ENCODE measurements at regions not wholly inside any gene's neighbourhood (a gene's known extent, or its start where the extent isn't known, plus 50 kb on each side); places are given as distances from the start of the nearest gene placed in this dataset.
A peak's percentile ranks its signal among the peaks of the same experiment; 100 is the strongest.

- no peaks in the 10 kb centered on the region for H3K9me3 ChIP-seq
- TF ChIP-seq POLR2AphosphoS5 (IDR thresholded peaks at IDR 0.05; ENCODE audit: insufficient read depth in 1 of 2, low read depth in 1 of 2) (no peak), CTCF (IDR thresholded peaks at IDR 0.05) (no peak), POLR2A (IDR thresholded peaks at IDR 0.05) (no peak)
- no peaks in the 10 kb centered on the region for H3K27me3 ChIP-seq
- no peaks in the 10 kb centered on the region for H3K36me3 ChIP-seq
- H3K4me1 ChIP-seq, result no peaks in the 10 kb centered on the region
- no peak for DNase-seq (ENCODE audit: extremely low spot score in 2 of 2)
- intact Hi-C loops (cut with DNase I), result no loop called here
- no peak overlapping the region for H3K27ac ChIP-seq
- H3K4me3 ChIP-seq, result no peak overlapping the region
Observed at GRCh38 chr5:68161156-68161555, 54.4 kb upstream of the PIK3R1 start.

GRCh38 chr5:68159224-68159951, 56.2 kb upstream of the PIK3R1 start:
- no peak overlapping the region for H3K27ac ChIP-seq
- H3K27me3 ChIP-seq, result no peaks in the 10 kb centered on the region
- no peak for DNase-seq (ENCODE audit: extremely low spot score in 2 of 2)
- H3K4me1 ChIP-seq, result no peaks in the 10 kb centered on the region
- no peak for TF ChIP-seq CTCF (IDR thresholded peaks at IDR 0.05)
- no peak for TF ChIP-seq POLR2A (IDR thresholded peaks at IDR 0.05)
- peak in 1 of 2 donors; percentile 26 for TF ChIP-seq POLR2AphosphoS5 (IDR thresholded peaks at IDR 0.05; ENCODE audit: insufficient read depth in 1 of 2, low read depth in 1 of 2)
- no peaks in the 10 kb centered on the region for H3K9me3 ChIP-seq
- intact Hi-C loops (cut with DNase I), result no loop called here
- no peak overlapping the region for H3K4me3 ChIP-seq
- no peaks in the 10 kb centered on the region for H3K36me3 ChIP-seq

- Histone ChIP-seq H3K4me3 (no peak overlapping the region), H3K27me3 (no peaks in the 10 kb centered on the region), H3K4me1 (no peaks in the 10 kb centered on the region), H3K36me3 (no peaks in the 10 kb centered on the region), H3K9me3 (no peaks in the 10 kb centered on the region), H3K27ac (no peak overlapping the region)
- TF ChIP-seq CTCF (IDR thresholded peaks at IDR 0.05) (no peak), POLR2AphosphoS5 (IDR thresholded peaks at IDR 0.05; ENCODE audit: insufficient read depth in 1 of 2, low read depth in 1 of 2) (no peak), POLR2A (IDR thresholded peaks at IDR 0.05) (no peak)
- no peak for DNase-seq (ENCODE audit: extremely low spot score in 2 of 2)
- intact Hi-C loops (cut with DNase I), result no loop called here
Observed at GRCh38 chr5:68155940-68156339, 59.6 kb upstream of the PIK3R1 start.

- Histone ChIP-seq H3K4me1 (no peaks in the 10 kb centered on the region), H3K9me3 (no peaks in the 10 kb centered on the region), H3K27ac (no peak overlapping the region), H3K27me3 (no peaks in the 10 kb centered on the region), H3K4me3 (no peak overlapping the region), H3K36me3 (no peaks in the 10 kb centered on the region)
- DNase-seq (ENCODE audit: extremely low spot score in 2 of 2), result no peak
- TF ChIP-seq POLR2A (IDR thresholded peaks at IDR 0.05), result no peak
- no peak for TF ChIP-seq POLR2AphosphoS5 (IDR thresholded peaks at IDR 0.05; ENCODE audit: insufficient read depth in 1 of 2, low read depth in 1 of 2)
- TF ChIP-seq CTCF (IDR thresholded peaks at IDR 0.05), result no peak
- intact Hi-C loops (cut with DNase I), result no loop called here
Observed at GRCh38 chr5:68154119-68154857, 61.3 kb upstream of the PIK3R1 start.

GRCh38 chr5:68151812-68152211, 63.7 kb upstream of the PIK3R1 start:
- no peak for TF ChIP-seq CTCF (IDR thresholded peaks at IDR 0.05)
- no peaks in the 10 kb centered on the region for H3K27me3 ChIP-seq
- no peak overlapping the region for H3K27ac ChIP-seq
- H3K4me1 ChIP-seq, result no peaks in the 10 kb centered on the region
- intact Hi-C loops (cut with DNase I), result no loop called here
- no peak for DNase-seq (ENCODE audit: extremely low spot score in 2 of 2)
- H3K9me3 ChIP-seq, result no peaks in the 10 kb centered on the region
- no peaks in the 10 kb centered on the region for H3K36me3 ChIP-seq
- no peak overlapping the region for H3K4me3 ChIP-seq

All from vagina (tissue), 2 donors.